ENCODE measurements at regions not wholly inside any gene's neighbourhood (a gene's known extent, or its start where the extent isn't known, plus 50 kb on each side); places are given as distances from the start of the nearest gene placed in this dataset.
"Not testable (repeated sequence)": the region's sequence is repeated elsewhere in the genome, so short reads cannot be mapped to it uniquely, and the experiment has no call there.

DNA sequence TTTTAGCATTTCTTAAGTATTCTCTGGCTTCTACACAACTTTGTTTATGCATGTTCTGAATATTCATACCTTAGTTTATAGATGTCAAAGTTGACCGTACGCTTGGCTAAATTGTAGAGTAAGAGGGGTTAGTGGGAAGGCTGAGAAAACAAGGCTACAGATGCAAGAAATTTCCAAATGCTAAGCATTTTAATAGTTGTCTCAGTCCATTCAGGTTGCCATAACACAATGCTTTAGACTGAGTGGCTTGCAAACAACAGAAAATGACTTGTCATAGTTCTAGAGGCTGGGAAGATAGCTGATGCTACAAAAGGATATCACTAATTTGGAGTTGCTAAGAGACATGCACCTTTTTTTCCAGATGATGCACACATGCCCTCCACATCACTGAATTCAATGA lies 53.0 kb upstream of the C1QTNF3 start:
- DNase-seq, result not testable (repeated sequence)

DNA sequence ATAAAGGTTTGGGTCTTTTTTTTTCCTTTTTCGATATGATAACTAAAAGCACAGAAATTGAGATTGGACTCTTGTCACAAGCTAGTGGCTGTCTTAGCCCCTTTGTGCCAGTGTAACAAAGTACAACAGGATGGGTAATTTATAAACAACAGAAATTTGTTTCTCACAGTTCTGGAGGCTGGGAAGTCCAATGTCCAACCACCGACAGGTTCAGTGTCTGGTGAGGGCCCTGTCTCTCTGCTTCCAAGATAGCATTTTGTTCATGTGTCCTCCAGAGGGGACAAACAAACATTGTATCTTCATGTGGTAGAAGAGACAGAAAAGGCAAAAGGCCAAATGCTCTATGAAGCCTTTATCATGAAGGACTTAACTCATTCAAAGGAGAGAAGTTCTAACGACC lies 56.9 kb upstream of the C1QTNF3 start:
- not testable (repeated sequence) for DNase-seq

DNA sequence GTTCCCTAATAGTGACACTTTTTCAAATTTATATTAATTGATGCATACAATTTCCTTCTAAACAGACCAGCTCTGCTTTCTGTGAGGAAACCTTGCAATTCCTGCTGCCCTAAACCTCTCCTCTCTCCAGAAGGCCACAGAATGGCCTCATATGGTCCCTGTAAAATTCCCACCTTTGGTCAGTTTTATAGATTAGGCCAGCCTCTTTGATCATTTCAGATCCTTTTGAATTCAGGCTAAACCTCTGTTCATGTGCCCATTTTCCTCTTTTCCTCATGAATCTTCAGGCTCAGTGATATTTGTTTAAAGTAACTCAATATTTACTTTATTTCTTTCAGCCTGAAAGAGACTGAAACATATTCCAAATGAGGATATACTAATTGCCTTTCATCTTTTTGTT lies 58.6 kb upstream of the C1QTNF3 start:
- not testable (repeated sequence) for DNase-seq

DNA sequence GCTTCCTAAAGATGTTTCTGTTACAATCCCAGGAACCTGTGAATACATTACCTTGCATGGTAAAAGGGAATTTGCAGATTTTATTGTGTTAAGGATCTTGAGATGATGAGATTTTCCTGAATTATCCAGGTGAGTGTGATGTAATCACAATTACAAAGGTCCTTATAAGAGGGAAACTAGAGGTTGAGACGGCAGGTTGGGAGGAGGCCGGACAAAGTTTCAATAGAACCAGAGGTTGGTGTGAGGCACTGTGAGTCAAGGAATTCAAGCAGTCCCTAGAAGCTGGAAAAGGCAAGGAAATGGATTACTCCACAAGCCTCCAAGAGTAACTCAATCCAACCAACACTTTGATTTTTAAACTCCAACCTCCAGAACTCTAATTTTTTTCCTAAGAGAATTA lies 65.9 kb upstream of the C1QTNF3 start:
- not testable (repeated sequence) for DNase-seq

DNA sequence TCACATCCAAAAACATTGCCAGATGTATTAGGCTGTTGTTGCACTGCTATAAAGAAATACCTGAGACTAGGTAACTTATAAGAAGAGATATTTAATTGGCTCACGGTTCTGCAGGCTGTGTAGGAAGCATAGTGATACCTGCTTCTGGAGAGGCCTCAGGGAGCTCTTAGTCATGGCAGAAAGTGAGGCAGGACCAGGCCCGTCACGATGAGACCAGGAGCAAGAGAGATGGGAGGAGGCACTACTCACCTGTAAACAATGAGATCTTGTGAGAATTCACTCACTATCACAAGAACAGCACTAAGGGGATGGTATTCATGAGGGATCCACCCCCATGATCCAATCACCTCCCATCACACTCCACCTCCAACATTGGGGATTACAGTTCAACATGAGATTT lies 81.3 kb upstream of the C1QTNF3 start:
- not testable (repeated sequence) for DNase-seq

DNA sequence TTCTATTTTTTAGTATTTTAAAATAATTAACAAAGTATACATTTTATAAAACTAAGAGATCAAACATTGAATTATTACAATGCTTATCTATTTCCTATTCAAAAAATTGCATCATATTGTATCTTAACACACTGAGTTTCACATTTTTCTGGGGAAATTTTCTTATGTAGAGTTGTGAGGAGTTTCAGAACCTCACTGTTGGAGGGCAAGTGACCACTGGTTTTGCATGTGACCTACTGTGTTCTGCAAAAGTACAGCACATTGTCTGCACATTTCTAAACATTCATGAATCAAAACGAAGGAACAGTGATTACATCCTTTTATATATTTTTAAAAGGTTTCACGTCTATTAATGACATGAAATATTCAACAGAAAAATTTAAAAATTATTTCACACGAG lies 82.3 kb upstream of the C1QTNF3 start:
- not testable (repeated sequence) for DNase-seq

DNA sequence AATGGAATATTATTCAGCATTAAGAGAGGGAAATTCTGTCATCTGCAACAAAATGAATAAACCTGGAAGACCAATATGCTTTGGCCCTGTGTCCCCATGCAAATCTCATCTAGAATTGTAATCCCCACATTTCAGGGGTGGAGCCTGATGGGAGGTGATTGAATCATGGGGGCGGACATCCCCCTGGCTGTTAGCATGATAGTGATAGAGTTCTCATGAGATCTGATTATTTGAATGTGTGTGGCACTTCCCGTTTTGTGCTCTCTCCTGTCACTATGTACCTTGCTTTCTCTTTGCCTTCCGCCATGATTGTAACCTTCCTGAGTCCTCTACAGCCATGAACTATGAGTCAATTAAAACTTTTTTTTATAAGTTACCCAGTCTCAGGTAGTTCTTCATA lies 83.7 kb upstream of the C1QTNF3 start:
- not testable (repeated sequence) for DNase-seq

DNA sequence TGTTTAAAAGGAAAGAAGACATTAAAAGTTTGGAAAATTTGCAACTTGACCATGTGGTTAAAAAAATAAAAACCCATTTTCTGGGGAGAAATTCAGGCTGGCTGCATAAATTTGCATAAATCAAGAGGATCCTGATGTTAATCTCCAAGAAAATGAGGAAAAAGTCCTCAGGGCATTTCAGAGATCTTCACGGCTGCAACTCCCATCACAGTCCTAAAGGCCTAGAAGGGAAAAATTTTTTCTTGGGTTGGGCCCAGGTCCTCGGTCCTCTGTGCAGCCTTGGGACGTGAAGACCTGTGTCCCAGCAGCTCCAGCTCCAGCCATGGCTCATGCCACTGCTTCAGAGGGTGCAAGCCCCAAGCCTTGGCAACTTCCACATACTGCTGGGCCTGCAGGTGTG lies 84.8 kb upstream of the C1QTNF3 start:
- DNase-seq, result not testable (repeated sequence)

DNA sequence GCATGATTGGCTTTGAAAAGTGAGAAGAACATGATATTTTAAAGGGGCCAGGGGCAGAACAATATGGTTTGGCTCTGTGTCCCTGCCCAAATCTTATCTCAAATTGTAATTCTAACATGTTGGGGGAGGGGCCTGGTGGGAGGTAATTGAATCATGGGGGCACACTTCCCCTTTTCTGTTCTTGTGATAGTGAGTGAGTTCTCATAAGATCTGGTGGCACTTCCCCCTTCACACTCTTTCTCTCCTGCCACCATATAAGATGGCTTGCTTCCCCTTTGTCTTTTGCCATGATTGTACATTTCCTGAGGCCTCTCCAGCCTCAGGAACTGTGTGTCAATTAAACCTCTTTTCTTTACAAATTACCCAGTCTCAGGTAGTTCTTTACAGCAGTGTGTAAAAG lies 85.9 kb upstream of the C1QTNF3 start:
- DNase-seq, result not testable (repeated sequence)

DNA sequence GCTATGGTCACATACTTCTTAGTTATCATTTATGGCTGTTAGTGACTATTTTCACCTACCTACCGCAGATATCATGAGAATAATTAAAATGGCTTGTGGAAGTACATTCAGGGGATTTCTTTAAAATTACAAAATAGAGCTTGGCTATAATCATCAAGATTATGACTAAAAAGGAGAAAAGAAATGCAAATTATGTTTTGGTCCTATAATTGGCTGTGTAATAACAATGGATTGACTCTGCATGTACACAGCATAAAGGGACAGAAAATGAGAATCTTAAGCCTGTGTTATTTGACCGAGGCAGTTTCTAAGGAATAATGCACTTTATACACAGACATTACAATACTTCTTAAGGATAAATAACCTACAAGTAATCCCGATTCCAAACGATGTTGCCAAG lies 112.0 kb upstream of the C1QTNF3 start:
- DNase-seq, result not testable (repeated sequence)

DNA sequence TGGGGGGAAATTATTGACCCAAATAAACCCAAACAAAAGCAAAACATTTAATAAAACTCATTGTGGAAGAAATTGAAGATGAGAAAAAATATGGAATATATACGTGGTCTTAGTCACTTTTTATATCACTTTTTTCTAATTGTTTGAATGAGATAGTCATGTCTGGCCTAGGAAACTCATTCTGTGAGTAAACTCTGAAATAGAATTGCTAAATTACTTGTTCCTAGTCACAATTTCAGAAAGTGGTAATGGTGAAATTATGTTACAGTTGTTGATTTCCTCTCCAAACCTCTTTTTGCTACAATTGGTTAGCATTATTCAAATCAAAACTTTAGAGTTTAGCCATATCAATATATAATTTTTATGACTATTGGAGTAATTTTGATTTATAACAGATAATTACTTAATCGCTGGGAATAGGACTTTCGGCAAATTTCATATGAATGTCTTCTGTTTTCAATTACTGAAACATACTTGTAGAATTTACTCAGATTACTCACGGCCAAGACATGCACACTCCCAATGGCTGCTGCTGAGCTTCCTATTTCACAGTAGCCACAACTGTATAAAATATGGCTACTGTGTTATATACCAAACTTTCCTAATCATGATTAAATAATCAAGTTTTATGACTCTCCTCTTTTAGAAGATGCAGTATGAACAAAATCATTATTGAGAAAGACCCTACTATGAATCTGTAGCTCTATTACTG lies 113.8 kb upstream of the C1QTNF3 start:
- DNase-seq, result not testable (repeated sequence)

DNA sequence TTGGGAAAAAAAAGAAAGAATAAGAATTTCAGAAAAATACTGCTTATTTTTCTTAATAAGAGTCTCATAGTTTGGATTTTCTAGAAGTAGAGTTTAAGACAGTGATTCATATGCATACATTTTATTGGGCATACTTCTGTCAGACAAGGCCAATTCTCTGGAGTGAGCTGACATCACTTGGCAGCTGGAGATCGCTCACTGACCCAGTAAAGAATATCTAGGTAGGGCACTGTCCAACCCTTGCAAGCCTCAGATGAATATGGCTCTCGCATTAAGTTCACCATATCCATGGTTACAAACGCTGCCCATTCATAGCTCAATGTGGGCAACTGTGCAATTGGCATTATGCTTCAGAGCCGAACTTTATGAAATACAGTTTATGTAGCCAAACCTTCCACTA lies 117.9 kb upstream of the C1QTNF3 start:
- DNase-seq, result not testable (repeated sequence)

DNA sequence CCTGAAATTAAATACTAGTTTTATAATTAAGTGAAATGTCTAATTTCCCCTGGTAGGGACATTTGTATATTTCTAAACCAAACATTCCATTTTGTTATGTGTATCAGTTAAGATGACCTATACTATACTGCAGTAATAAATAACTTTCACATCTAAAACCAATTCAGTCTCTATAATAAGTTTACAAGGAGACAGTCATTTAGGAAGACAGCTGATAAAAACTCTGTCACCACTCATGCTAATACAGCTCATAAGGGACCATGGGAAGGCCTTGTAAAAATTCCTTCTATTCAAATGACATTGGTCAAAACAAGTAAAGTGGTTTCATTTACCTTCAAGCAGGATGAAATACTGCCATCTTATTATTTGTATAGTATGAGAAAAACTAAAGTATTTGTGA lies 128.4 kb upstream of the C1QTNF3 start:
- DNase-seq, result not testable (repeated sequence)

DNA sequence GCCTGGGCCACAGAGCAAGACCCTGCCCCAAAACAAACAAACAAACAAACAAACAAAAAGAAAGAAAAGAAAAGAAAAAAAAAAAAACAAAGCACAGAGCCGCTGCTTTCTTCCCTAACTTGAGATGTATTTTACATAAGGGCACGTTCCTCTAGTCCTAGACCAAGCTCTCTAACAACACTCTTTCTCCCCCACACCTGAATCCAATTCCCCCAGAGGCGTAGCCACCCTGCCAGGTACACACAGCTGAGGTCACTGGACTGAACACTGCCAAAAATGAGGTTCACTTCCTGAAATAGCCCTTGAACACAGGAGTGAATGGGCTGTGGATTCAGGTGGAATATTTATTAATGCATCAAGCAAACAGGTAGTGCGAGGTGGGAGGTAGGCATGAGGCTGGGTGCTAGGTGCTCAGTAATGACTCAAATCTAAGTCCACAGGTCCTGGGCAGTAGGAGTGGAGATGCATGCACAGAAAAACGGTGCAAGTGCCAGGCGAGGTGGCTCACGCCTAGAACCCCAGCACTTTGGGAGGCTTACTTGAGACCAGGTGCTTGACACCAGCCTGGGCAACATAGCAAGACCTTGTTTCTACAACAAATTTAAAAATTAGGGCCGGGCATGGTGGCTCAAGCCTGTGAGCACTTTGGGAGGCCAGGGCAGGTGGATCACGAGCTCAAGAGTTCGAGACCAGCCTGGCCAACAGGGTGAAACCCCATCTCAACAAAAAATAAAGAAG lies 136.6 kb upstream of the C1QTNF3 start:
- DNase-seq, result peak; percentile 47

DNA sequence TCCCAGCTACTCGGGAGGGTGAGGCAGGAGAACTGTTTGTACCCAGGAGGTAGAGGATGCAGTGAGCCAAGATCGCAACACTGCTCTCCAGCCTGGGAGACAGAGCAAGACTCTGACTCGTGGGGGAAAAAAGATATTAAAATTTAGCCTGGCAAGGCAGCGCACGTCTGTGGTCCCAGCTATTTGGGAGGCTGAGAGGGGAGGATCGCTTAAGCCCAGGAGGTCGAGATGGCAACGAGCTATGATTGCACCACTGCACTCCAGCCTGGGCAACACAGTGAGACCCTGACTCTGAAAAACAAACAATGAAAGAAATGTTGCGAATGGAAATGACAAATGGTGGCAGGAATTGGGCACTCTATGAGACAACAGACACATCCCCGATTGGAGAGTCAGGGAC lies 137.2 kb upstream of the C1QTNF3 start:
- DNase-seq, result not testable (repeated sequence)

DNA sequence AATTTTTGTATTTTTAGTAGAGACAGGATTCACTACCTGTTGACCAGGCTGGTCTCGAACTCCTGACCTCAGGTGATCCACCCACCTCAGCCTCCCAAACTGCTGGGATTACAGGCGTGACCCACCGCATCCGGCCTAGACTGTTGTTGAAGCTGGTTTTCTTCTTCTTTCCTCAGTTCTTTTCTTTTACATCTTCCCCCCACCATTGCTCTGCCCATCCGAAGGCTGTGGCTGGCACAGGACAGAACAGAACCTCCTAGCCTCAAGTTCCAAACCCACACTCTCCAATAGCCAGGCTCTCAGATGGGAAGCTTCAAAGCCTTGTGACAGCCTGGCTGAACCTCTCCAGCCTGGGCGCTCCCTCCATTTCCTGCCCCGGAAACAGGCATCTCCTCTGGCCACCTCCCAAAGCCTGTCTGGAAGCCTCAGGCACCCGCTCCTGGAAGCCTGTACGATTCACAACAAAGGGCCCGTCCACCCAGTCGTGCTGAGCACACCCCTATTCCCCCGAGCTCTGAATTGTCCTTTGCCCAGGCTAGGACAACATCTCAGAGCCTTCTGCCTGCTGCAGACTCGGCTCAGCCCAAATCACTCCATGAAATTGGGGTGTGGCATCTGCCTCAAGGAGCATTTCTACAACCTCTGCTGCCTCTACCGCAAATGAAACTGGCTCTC lies 138.1 kb upstream of the C1QTNF3 start:
- DNase-seq, result not testable (repeated sequence)

DNA sequence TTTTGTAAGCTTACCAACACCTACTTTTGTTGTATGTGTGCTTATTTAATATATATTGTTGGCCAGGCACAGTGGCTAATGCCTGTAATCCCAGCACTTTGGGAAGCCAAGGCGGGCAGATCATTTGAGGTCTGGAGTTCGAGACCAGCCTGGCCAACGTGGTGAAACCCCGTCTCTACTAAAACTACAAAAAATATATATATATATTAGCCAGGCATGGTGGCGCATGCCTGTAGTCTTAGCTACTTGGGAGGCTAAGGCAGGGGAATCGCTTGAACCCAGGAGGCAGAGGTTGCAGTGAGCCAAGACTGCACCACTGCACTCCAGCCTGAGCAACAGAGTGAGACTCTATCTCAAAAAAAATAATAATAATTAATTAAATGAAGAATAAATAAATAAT lies 142.0 kb upstream of the C1QTNF3 start:
- not testable (repeated sequence) for DNase-seq

DNA sequence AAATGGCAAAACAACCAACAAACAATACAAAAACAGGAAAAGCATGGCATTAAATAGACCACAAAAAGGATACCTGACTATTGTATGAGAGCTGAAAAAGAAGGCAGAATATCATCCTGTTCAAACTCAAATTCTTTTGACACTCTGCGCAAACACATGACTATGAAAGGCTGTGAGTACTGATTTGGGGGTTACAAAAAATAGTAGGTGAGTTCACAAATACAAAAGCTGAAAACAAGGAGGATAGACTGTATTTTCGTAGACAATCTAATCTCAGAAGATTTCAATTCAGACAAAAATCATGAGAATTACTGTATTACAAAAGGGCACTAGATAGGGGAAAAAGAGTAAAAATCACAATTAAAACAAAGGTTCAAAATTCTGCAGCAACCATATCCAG lies 142.6 kb upstream of the C1QTNF3 start:
- DNase-seq, result not testable (repeated sequence)

DNA sequence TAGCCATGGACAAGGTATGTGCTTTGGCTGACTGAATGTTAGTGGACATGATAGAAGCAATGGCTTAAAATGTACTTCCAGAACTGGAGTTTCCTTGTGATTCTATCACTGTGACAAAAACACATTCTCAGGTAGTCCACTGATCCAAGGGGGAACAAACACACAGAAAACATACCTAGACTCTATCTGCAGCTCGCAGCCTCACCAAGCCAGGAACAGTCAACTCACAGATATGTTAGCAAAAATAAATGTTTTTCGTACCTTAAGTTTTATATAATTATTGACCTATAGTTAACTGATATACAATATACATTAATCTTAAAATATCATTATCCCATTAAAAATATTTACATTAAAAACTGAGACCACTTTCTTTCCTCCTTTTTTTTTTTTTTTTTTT lies 143.1 kb upstream of the C1QTNF3 start:
- DNase-seq, result not testable (repeated sequence)

DNA sequence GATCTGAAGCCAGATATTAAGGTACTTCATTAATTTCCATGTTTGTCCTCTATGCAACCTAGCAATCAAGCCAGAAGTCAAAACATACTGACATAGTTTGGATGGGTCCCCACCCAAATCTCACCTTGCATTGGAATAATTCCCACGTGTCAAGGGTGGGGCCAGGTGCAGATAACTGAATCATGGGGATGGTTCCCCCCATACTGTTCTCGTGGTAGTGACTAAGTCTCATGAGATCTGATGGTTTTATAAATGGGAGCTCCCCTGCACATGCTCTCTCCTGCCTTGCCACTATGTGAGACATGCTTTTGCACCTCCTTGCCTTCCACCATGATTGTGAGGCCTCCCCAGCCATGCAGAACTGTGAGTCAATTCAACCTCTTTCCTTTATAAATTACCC lies 143.9 kb upstream of the C1QTNF3 start:
- peak; percentile 43 for DNase-seq

DNA sequence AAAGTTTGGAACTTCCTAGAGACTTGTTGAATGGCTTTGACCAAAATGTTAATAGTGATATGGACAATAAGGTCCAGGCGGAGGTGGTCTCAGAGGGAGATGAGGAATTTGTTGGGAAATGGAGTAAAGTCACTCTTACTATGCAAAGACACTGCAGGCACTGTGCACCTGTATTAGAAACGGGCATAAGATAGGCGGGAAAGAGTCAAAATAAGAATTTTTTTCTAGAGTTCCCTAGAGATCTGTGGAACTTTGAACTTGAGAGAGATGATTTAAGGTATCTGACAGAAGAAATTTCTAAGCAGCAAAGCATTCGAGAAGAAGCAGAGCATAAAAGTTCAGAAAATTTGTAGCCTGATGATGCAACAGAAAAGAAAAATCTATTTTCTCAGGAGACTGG lies 144.4 kb upstream of the C1QTNF3 start:
- not testable (repeated sequence) for DNase-seq

DNA sequence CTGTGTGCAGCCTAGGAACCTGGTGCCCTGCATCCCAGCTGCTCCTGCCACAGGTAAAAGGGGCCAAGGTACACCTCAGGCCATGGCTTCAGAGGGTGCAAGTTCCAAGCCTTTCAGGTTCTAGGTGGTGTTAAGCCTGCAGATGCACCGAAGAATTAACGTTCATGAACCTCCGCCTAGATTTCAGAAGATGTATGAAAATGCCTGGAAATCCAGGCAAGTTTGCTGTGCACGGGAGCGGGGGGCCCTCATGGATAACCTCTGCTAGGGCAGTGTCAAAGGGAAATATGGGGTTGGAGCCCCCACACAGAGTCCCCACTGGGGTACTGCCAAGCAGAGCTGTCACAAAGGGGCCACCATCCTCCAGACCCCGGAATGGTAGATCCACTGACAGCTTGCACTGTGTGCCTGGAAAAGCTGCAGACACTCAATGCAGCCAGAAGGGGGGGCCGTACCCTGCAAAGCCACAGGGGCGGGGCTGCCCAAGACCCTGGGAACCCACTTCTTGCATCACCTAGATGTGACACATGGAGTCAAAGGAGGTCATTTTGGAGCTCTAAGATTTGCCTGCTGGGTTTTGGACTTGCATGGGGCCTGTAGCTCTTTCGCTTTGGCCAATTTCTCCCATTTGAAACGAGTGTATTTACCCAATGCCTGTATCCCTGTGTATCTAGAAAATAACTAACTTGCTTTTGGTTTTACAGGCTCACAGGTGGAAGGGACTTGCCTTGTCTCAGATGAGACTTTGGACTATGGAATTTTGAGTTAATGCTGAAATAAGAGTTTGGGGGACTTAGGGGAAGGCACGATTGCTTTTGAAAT lies 145.2 kb upstream of the C1QTNF3 start:
- peak; percentile 81 for DNase-seq

DNA sequence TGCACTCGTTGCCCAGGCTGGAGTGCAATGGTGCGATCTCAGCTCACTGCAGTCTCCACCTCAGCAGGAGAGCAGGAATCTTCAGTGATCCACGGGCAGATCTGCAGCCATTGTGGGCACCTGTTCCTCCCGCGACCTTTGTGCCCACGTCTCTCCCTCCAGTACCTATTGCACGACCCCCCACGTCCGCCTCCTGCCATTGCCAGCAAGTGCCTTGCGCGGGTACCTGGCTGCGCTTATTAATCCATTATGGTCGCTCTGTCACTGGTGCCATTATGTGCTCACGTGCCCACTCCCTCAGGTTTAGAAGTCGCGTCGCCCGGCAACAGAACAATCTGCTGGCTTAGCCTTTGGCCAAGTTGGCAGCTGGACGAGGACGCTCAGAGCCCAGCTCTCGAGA lies 146.2 kb upstream of the C1QTNF3 start:
- DNase-seq, result not testable (repeated sequence)

Measured in islet precursor cell (in vitro differentiated cells).